Ovary (tissue), 7 donors: ENCODE measurements at regions not wholly inside any gene's neighbourhood (a gene's known extent, or its start where the extent isn't known, plus 50 kb on each side); places are given as distances from the start of the nearest gene placed in this dataset.

Experiments used
- DNase-seq, 5 donors: peaks; one replicate each; pipeline ENCODE4 v3.0.0-alpha.2; 2019 to 2020
- H3K27ac ChIP-seq, 2 donors: fragments of 200-600 bp; one replicate each; pipeline versions ENCODE4 v1.5.1 to v1.8.0; 2019 to 2022
- H3K27me3 ChIP-seq: fragments of 200-600 bp; one replicate; pipeline ENCODE4 v1.8.0; 2022
- H3K36me3 ChIP-seq: fragments of 200-600 bp; sonication (generic); one replicate; pipeline ENCODE4 v1.5.1; 2019
- H3K4me1 ChIP-seq: one replicate; pipeline ENCODE4 v1.8.1; 2013; ENCODE audit warnings: mild to moderate bottlenecking, moderate library complexity; ENCODE audit not compliant: insufficient read depth
- H3K4me3 ChIP-seq: fragments of 200-600 bp; sonication (generic); one replicate; pipeline ENCODE4 v1.5.1; 2017
- H3K9me3 ChIP-seq, 2 donors: fragments of 200-600 bp in 1 of 2; sonication (generic) in 1 of 2; one replicate each; pipeline versions ENCODE4 v1.5.1 to v1.8.1; 2013 to 2019; ENCODE audit warnings: mild to moderate bottlenecking in 1 of 2, moderate library complexity in 1 of 2
- CTCF ChIP-seq, 3 donors: fragments of 450-650 bp in 2 of 3; fragments of 200-600 bp in 1 of 3; IDR thresholded peaks; one replicate each; pipeline versions ENCODE4 v1.5.1 to v1.8.0; 2016 to 2022; ENCODE audit warnings: antibody characterized with exemption in 3 of 3, mild to moderate bottlenecking in 1 of 3
- EP300 ChIP-seq: sonication (generic); formaldehyde crosslinking; IDR thresholded peaks from one replicate; pipeline ENCODE4 v1.6.1; 2017; ENCODE audit warnings: antibody characterized with exemption
- POLR2A ChIP-seq: fragments of 450-650 bp; IDR thresholded peaks from one replicate; pipeline ENCODE4 v1.6.1; 2017; ENCODE audit warnings: antibody characterized with exemption, mild to moderate bottlenecking, moderate library complexity
- WGBS, 3 donors: extraction: QIAGEN DNeasy Blood & Tissue Kit in 1 of 3; methylation state at CpG; one replicate each; pipeline versions ENCODE4 v1.1.5 to v1.1.7; 2013 to 2017; 5-methylcytosine and 5-hydroxymethylcytosine counted together
- intact Hi-C, 4 donors: fragments of 100-400 bp; cut with DNase I; formaldehyde crosslinking; loops; one replicate each; pipeline versions ENCODE4 v1.11.0 to v1.15.1; 2022 to 2023
- donor health status: DM: no; HTN: no; CAD: no; lungs with moderate emphysema.
- donor health status: DM: no; HTN: no; CAD: no.
- donor health status: Bipolar disorder and iron deficiency.
- donor health status: DM: no; HTN: no; CAD: no.
- donor health status: DM: yes; HTN: yes; CAD: no.

DNA sequence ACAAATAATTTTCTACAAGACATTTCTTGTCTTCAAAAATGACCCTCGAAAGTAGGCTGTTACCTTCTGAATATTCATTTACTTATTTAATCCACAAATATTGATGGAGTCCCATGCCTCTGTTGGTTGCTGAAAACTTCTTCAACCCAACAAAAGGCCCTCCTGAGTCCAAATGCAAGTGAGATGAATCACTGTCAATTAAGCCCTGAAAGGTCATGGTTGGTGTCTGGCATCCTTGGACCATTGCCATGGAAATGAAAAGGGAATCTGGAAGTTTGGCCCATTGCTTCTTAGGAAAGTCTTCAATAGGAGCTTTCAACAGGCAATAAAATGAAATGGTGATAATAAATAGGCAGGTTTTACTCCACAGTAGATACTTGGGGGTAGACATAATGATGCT, 364.7 kb upstream of the DYNLRB2 start:
- H3K9me3 ChIP-seq = no peaks in the 10 kb centered on the region
- 94 to 98% (median 95%) methylated on average over 1 of the region's 1 CpG for WGBS, 3 donors
- intact Hi-C loops = no loop called here
- H3K36me3 ChIP-seq = no peaks in the 10 kb centered on the region
- DNase-seq = no peak
- H3K4me3 ChIP-seq = no peak overlapping the region
- H3K27me3 ChIP-seq = no peaks in the 10 kb centered on the region
- no peaks in the 10 kb centered on the region for H3K4me1 ChIP-seq
- H3K27ac ChIP-seq = no peak overlapping the region
- TF ChIP-seq CTCF (IDR thresholded peaks at IDR 0.05) (no peak), EP300 (no peak), POLR2A (no peak)

DNA sequence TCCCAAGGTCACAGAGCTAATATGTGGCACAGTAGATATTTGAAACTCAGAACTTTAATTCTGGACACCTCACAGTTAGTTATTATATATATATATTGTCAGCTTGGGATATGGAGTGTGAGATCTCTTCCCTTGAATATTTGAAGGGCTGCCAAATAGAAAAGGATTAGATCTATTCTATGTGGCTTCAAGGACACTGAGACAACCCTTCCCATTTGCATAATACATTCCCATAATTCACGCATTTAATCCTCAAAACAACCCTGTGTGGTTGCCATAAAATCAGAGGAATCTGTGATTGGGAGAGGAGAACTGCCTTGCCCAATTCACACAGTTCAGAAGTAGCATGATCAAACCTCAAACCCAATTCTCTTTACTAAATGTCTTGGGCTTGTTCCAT, 365.8 kb upstream of the DYNLRB2 start:
- 40 to 62% (median 48%) methylated on average over 1 of the region's 1 CpG for WGBS, 3 donors
- no peak for TF ChIP-seq EP300
- no peak for TF ChIP-seq CTCF (IDR thresholded peaks at IDR 0.05)
- no peak for TF ChIP-seq POLR2A

DNA sequence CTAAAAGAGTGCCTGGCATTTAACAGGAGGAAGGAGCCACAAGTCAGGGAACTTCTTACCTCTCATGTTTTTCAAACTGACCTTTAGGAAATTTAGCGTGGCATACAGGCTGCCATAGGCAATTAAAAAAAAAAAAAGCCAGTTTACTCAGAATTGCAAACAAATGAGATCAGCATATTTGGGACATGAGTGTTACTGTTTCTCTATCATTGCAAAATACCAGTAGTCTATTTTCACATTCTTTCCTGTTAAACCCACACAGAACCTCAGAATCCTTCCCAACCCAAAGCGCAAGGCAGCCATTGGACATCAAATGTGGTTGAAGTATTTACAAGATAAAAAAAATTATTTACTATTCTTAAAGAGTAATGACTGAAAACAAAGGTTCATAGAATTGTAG, 366.4 kb upstream of the DYNLRB2 start:
- WGBS, 3 donors = 12 to 27% (median 17%) methylated on average over 2 of the region's 2 CpGs
- TF ChIP-seq POLR2A = no peak
- no peak for TF ChIP-seq CTCF (IDR thresholded peaks at IDR 0.05)
- TF ChIP-seq EP300 = no peak
- Histone ChIP-seq H3K27me3 (no peaks in the 10 kb centered on the region), H3K9me3 (no peaks in the 10 kb centered on the region), H3K36me3 (no peaks in the 10 kb centered on the region), H3K4me1 (no peaks in the 10 kb centered on the region), H3K27ac (no peak overlapping the region), H3K4me3 (no peak overlapping the region)
- DNase-seq = no peak
- intact Hi-C loops = no loop called here

More for the DNA sequence above, 365.8 kb upstream of the DYNLRB2 start:
- no peaks in the 10 kb centered on the region for H3K36me3 ChIP-seq
- no peak overlapping the region for H3K4me3 ChIP-seq
- H3K27me3 ChIP-seq = no peaks in the 10 kb centered on the region
- no peaks in the 10 kb centered on the region for H3K4me1 ChIP-seq
- H3K9me3 ChIP-seq = no peaks in the 10 kb centered on the region
- no peak for DNase-seq
- intact Hi-C loops = no loop called here
- H3K27ac ChIP-seq = no peak overlapping the region

DNA sequence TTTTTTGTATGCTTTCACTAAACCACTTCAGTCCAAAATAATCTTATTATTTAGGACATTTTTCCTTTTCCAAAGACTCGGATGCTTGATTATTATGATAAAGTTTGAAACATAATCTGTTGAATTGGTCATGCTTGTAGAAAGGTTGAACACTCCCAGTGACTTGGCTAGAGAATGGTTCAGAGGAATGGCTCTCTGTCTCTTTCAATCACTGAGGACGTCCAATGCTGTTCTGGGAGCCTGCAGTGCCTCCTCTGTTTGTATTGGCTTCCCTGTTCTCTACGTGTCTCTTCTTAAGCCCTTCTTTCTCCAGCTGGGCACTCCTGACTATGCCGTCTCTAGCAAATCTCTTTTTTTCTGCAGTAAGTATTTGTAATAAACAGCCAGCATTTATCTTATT, 369.0 kb upstream of the DYNLRB2 start:
- Histone ChIP-seq H3K9me3 (no peaks in the 10 kb centered on the region), H3K4me1 (no peaks in the 10 kb centered on the region), H3K36me3 (no peaks in the 10 kb centered on the region), H3K27me3 (no peaks in the 10 kb centered on the region), H3K27ac (no peak overlapping the region), H3K4me3 (no peak overlapping the region)
- TF ChIP-seq POLR2A (no peak), CTCF (IDR thresholded peaks at IDR 0.05) (no peak), EP300 (no peak)
- intact Hi-C loops = no loop called here
- DNase-seq = no peak
- 63 to 71% (median 67%) methylated on average over 4 of the region's 4 CpGs for WGBS, 3 donors

DNA sequence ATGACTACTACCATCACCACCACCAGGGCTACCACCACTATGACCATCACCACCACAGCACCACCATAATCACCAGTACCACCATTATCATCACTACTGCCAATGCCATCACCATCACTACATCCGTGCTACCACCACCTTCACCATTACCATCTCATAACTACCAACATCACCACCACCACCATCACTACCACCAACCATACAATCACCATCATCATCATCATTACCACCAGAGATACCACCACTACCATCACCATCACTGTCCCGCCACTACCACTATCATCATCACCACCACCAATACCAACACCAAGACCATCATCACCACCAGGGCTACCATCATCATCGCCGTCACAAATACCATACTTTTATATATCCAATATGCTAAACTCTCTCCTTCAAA, 369.6 kb upstream of the DYNLRB2 start:
- Histone ChIP-seq H3K36me3 (no peaks in the 10 kb centered on the region), H3K4me3 (no peak overlapping the region), H3K4me1 (no peaks in the 10 kb centered on the region), H3K27me3 (no peaks in the 10 kb centered on the region), H3K9me3 (no peaks in the 10 kb centered on the region), H3K27ac (no peak overlapping the region)
- WGBS, 3 donors = 82 to 99% (median 85%) methylated on average over 4 of the region's 4 CpGs
- intact Hi-C loops = no loop called here
- DNase-seq = no peak
- TF ChIP-seq CTCF (IDR thresholded peaks at IDR 0.05) = no peak
- TF ChIP-seq EP300 = no peak
- TF ChIP-seq POLR2A = no peak
